MM.1S (cell line): ENCODE measurements at regions not wholly inside any gene's neighbourhood (a gene's known extent, or its start where the extent isn't known, plus 50 kb on each side); places are given as distances from the start of the nearest gene placed in this dataset.

ENCODE experiments used
- DNase-seq: peaks from one replicate; pipeline ENCODE4 v3.0.0-alpha.2; 2015
- H2AFZ ChIP-seq: fragments of 300-600 bp; sonication (generic); 2 replicates; pipeline ENCODE4 v1.6.0; 2016; ENCODE audit warnings: antibody characterized with exemption, low read length
- H3F3A ChIP-seq: fragments of 300-600 bp; sonication (generic); 2 replicates; pipeline ENCODE4 v1.6.1; 2016; ENCODE audit warnings: mild to moderate bottlenecking, antibody characterized with exemption, low read length, moderate library complexity, mixed read lengths; ENCODE audit not compliant: insufficient read depth
- H3K27ac ChIP-seq: fragments of 300-600 bp; sonication (generic); 2 replicates; pipeline ENCODE4 v1.5.1; 2016; ENCODE audit warnings: mild to moderate bottlenecking, low read length
- H3K27me3 ChIP-seq: fragments of 300-600 bp; sonication (generic); replicated peaks from 2 replicates; pipeline ENCODE4 v1.6.0; 2016; ENCODE audit warnings: low read length; ENCODE audit not compliant: insufficient read depth
- H3K36me3 ChIP-seq: fragments of 300-600 bp; sonication (generic); replicated peaks from 2 replicates; pipeline ENCODE4 v1.6.1; 2016; ENCODE audit warnings: mild to moderate bottlenecking, low read length, mixed read lengths; ENCODE audit not compliant: insufficient read depth
- H3K4me1 ChIP-seq: fragments of 300-600 bp; sonication (generic); 2 replicates; pipeline ENCODE4 v1.6.1; 2016; ENCODE audit warnings: low read length, mixed read lengths
- H3K4me2 ChIP-seq: fragments of 300-600 bp; sonication (generic); 2 replicates; pipeline ENCODE4 v1.6.0; 2016; ENCODE audit warnings: low read depth, low read length
- H3K4me3 ChIP-seq: fragments of 300-600 bp; sonication (generic); 2 replicates; pipeline ENCODE4 v1.5.1; 2016; ENCODE audit warnings: low read length, mixed read lengths
- H3K79me2 ChIP-seq: fragments of 300-600 bp; sonication (generic); 2 replicates; pipeline ENCODE4 v1.6.1; 2016; ENCODE audit warnings: mixed run types, low read length, mixed read lengths
- H3K9ac ChIP-seq: fragments of 300-600 bp; sonication (generic); 2 replicates; pipeline ENCODE4 v1.6.1; 2016; ENCODE audit warnings: low read length, mixed read lengths
- H3K9me2 ChIP-seq: fragments of 300-600 bp; sonication (generic); replicated peaks from 2 replicates; pipeline ENCODE4 v1.6.1; 2016; ENCODE audit warnings: mild to moderate bottlenecking, low read length, mixed read lengths; ENCODE audit not compliant: insufficient read depth
- H3K9me3 ChIP-seq: fragments of 300-600 bp; sonication (generic); replicated peaks from 2 replicates; pipeline ENCODE4 v1.6.1; 2016; ENCODE audit warnings: mild to moderate bottlenecking, low read length, mixed read lengths; ENCODE audit not compliant: insufficient read depth
- H4K20me1 ChIP-seq: fragments of 300-600 bp; sonication (generic); 2 replicates; pipeline ENCODE4 v1.6.1; 2016; ENCODE audit warnings: mild to moderate bottlenecking, low read length, moderate library complexity, mixed read lengths; ENCODE audit not compliant: insufficient read depth
- CTCF ChIP-seq: fragments of 300-600 bp; sonication (generic); IDR thresholded peaks from 2 replicates; pipeline ENCODE4 v1.5.1; 2016; ENCODE audit warnings: antibody characterized with exemption, low read length, mixed read lengths
- EZH2 ChIP-seq: fragments of 300-600 bp; sonication (generic); optimal IDR thresholded peaks from 2 replicates; pipeline ENCODE3; 2017; ENCODE audit warnings: low read depth, mild to moderate bottlenecking, antibody characterized with exemption, low read length, mixed read lengths
- EZH2phosphoT487 ChIP-seq: fragments of 300-600 bp; sonication (generic); IDR thresholded peaks from 2 replicates; pipeline ENCODE4 v1.6.1; 2018; ENCODE audit warnings: antibody characterized with exemption, low read length

GRCh38 chr9:126170286-126170823, 156.3 kb upstream of the MVB12B start:
- DNase-seq, result no peak
- no peaks in the 10 kb centered on the region for H3K79me2 ChIP-seq
- H2AFZ ChIP-seq, result no peak overlapping the region
- H3K4me1 ChIP-seq, result no peaks in the 10 kb centered on the region
- H3F3A ChIP-seq, result no peaks in the 10 kb centered on the region
- no peak overlapping the region for H3K27ac ChIP-seq
- H3K9me3 ChIP-seq, result no peaks in the 10 kb centered on the region
- no peak overlapping the region for H3K4me2 ChIP-seq
- H3K4me3 ChIP-seq, result no peak overlapping the region
- no peak for TF ChIP-seq EZH2phosphoT487
- no peak for TF ChIP-seq EZH2
- TF ChIP-seq CTCF, result no peak
- peaks cover 35% of the 10 kb centered on the region for H3K27me3 ChIP-seq
- H3K9ac ChIP-seq, result no peak overlapping the region
- no peaks in the 10 kb centered on the region for H3K36me3 ChIP-seq
- no peaks in the 10 kb centered on the region for H4K20me1 ChIP-seq
- no peaks in the 10 kb centered on the region for H3K9me2 ChIP-seq

DNA sequence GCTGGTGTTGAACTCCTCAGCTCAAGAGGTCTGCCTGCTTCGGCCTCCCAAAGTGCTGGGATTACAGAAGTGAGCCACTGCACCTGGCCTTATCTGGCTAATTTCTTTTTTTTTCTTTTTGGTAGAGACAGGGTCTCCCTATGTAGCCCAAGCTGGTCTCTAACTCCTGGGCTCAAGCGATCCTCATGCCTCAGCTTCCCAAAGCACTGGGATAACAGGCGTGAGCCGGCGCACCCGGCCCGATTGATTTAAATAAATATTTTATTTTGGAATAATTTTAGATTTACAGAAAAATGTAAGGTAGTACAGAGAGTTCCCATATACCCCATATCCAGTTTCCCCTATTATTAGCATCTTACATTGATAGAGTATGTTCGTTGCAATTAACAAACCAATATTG, 155.0 kb upstream of the MVB12B start:
- Histone ChIP-seq H3F3A (no peaks in the 10 kb centered on the region), H3K79me2 (no peaks in the 10 kb centered on the region), H2AFZ (no peak overlapping the region), H3K4me3 (no peak overlapping the region), H3K36me3 (no peaks in the 10 kb centered on the region), H3K4me1 (no peaks in the 10 kb centered on the region), H3K27me3 (peaks cover 23% of the 10 kb centered on the region; the same call in 1 of the 2 replicates), H3K9me2 (no peaks in the 10 kb centered on the region), H4K20me1 (no peaks in the 10 kb centered on the region), H3K4me2 (no peak overlapping the region), H3K9me3 (no peaks in the 10 kb centered on the region), H3K27ac (no peak overlapping the region), H3K9ac (no peak overlapping the region)
- no peak for DNase-seq
- no peak for TF ChIP-seq CTCF
- TF ChIP-seq EZH2, result no peak
- TF ChIP-seq EZH2phosphoT487, result no peak

DNA sequence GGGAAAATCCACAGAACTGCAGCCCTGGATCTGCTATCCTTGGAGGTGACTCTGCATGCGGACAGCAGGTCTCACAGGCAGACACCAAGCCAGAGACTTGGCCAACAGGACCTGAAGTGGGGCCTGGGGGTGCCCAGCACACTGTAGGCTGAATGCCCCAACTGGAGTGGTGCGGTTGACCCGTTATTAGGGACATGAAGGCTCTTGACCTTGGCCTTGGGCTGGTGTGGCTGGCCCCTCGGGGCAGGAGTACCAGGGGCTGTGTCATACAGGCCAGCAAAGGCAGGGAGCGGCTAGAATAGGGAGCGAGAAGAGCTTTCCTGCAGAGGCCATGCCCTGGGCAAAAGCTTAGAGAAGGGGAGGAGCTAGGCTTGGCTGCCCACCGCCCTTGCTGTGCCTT, 153.2 kb upstream of the MVB12B start:
- no peak overlapping the region for H3K9ac ChIP-seq
- no peaks in the 10 kb centered on the region for H3K9me2 ChIP-seq
- H3K27me3 ChIP-seq, result peaks cover 16% of the 10 kb centered on the region; the same call in 1 of the 2 replicates
- TF ChIP-seq EZH2phosphoT487 (no peak), CTCF (no peak), EZH2 (no peak)
- no peaks in the 10 kb centered on the region for H3K4me1 ChIP-seq
- H3K79me2 ChIP-seq, result no peaks in the 10 kb centered on the region
- no peak overlapping the region for H3K27ac ChIP-seq
- DNase-seq, result no peak
- H4K20me1 ChIP-seq, result no peaks in the 10 kb centered on the region
- no peak overlapping the region for H3K4me3 ChIP-seq
- no peaks in the 10 kb centered on the region for H3F3A ChIP-seq
- H3K36me3 ChIP-seq, result no peaks in the 10 kb centered on the region
- no peak overlapping the region for H2AFZ ChIP-seq
- no peak overlapping the region for H3K4me2 ChIP-seq
- no peaks in the 10 kb centered on the region for H3K9me3 ChIP-seq
